Ascending aorta (tissue), 2 donors: ENCODE measurements at regions not wholly inside any gene's neighbourhood (a gene's known extent, or its start where the extent isn't known, plus 50 kb on each side); places are given as distances from the start of the nearest gene placed in this dataset.

Experiments
- DNase-seq, 2 donors: peaks; one replicate each; pipeline ENCODE4 v3.0.0-alpha.2; 2019; ENCODE audit warnings: low spot score in 2 of 2
- H3K27ac ChIP-seq, 2 donors: fragments of 200-600 bp; sonication (generic); one replicate each; pipeline ENCODE4 v1.5.1; 2016 to 2017; ENCODE audit warnings: mild to moderate bottlenecking in 1 of 2
- H3K27me3 ChIP-seq: fragments of 200-600 bp; sonication (generic); one replicate; pipeline ENCODE4 v1.5.1; 2017
- H3K36me3 ChIP-seq, 2 donors: fragments of 200-600 bp; sonication (generic); one replicate each; pipeline ENCODE4 v1.5.1; 2016
- H3K4me1 ChIP-seq, 2 donors: fragments of 200-600 bp; sonication (generic); one replicate each; pipeline ENCODE4 v1.5.1; 2016 to 2017; ENCODE audit warnings: mild to moderate bottlenecking in 1 of 2
- H3K4me3 ChIP-seq, 2 donors: fragments of 200-600 bp; sonication (generic); one replicate each; pipeline ENCODE4 v1.5.1; 2016 to 2017; ENCODE audit warnings: mild to moderate bottlenecking in 1 of 2
- H3K9me3 ChIP-seq, 2 donors: fragments of 200-600 bp; sonication (generic); one replicate each; pipeline ENCODE4 v1.5.1; 2016
- CTCF ChIP-seq, 3 experiments: fragments of 200-600 bp in 2 of 3; fragments of 450-650 bp in 1 of 3; sonication (generic) in 2 of 3; IDR thresholded peaks; one replicate each; pipeline ENCODE4 v1.5.1; 2016 to 2019; ENCODE audit warnings: antibody characterized with exemption in 3 of 3, mild to moderate bottlenecking in 1 of 3, moderate library complexity in 1 of 3
- intact Hi-C: fragments of 100-400 bp; cut with DNase I; formaldehyde crosslinking; loops from one replicate; pipeline ENCODE4 v1.15.1; 2023

- no peak for TF ChIP-seq CTCF (IDR thresholded peaks at IDR 0.05)
- Histone ChIP-seq H3K4me1 (no peaks in the 10 kb centered on the region), H3K27me3 (no peaks in the 10 kb centered on the region), H3K9me3 (no peaks in the 10 kb centered on the region), H3K27ac (no peak overlapping the region), H3K36me3 (no peaks in the 10 kb centered on the region), H3K4me3 (no peak overlapping the region)
- DNase-seq = no peak
- intact Hi-C loops = no loop called here
Observed at GRCh38 chr13:33392794-33393405, 107.3 kb upstream of the STARD13 start.

GRCh38 chr13:33394294-33394932 lies 108.9 kb upstream of the STARD13 start:
- TF ChIP-seq CTCF (IDR thresholded peaks at IDR 0.05) = no peak
- Histone ChIP-seq H3K4me3 (no peak overlapping the region), H3K27me3 (no peaks in the 10 kb centered on the region), H3K36me3 (no peaks in the 10 kb centered on the region), H3K4me1 (no peaks in the 10 kb centered on the region), H3K9me3 (no peaks in the 10 kb centered on the region), H3K27ac (no peak overlapping the region)
- intact Hi-C loops = no loop called here
- DNase-seq = no peak

- Histone ChIP-seq H3K9me3 (no peaks in the 10 kb centered on the region), H3K4me1 (no peaks in the 10 kb centered on the region), H3K27me3 (no peaks in the 10 kb centered on the region), H3K27ac (no peak overlapping the region), H3K36me3 (no peaks in the 10 kb centered on the region), H3K4me3 (no peak overlapping the region)
- intact Hi-C loops = no loop called here
- TF ChIP-seq CTCF (IDR thresholded peaks at IDR 0.05) = no peak
- no peak for DNase-seq
Observed at GRCh38 chr13:33401238-33401637, 115.7 kb upstream of the STARD13 start.

GRCh38 chr13:33402975-33403374 lies 117.4 kb upstream of the STARD13 start:
- Histone ChIP-seq H3K27me3 (no peaks in the 10 kb centered on the region), H3K27ac (no peak overlapping the region), H3K9me3 (no peaks in the 10 kb centered on the region), H3K4me3 (no peak overlapping the region), H3K36me3 (no peaks in the 10 kb centered on the region), H3K4me1 (no peaks in the 10 kb centered on the region)
- DNase-seq = no peak
- TF ChIP-seq CTCF (IDR thresholded peaks at IDR 0.05) = no peak
- intact Hi-C loops = no loop called here

GRCh38 chr13:33403807-33404362 lies 118.3 kb upstream of the STARD13 start:
- no peaks in the 10 kb centered on the region for H3K9me3 ChIP-seq
- no peaks in the 10 kb centered on the region for H3K4me1 ChIP-seq
- H3K27ac ChIP-seq = no peak overlapping the region
- no peak for DNase-seq
- H3K4me3 ChIP-seq = no peak overlapping the region
- intact Hi-C loops = no loop called here
- H3K27me3 ChIP-seq = no peaks in the 10 kb centered on the region
- no peak for TF ChIP-seq CTCF (IDR thresholded peaks at IDR 0.05)
- no peaks in the 10 kb centered on the region for H3K36me3 ChIP-seq
